Activated CD4-positive, alpha-beta memory T cell treated with anti-CD3 and anti-CD28 coated beads, Interleukin-2, amount 10 ng/mL, durations not matched to agents 7 days and 5 days (primary cell): ENCODE measurements at regions not wholly inside any gene's neighbourhood (a gene's known extent, or its start where the extent isn't known, plus 50 kb on each side); places are given as distances from the start of the nearest gene placed in this dataset.
"Not testable (repeated sequence)": the region's sequence is repeated elsewhere in the genome, so short reads cannot be mapped to it uniquely, and the experiment has no call there.

Experiments used
- CTCF ChIA-PET: fragments of 350-600 bp; sonication (Branson Sonifier 250); formaldehyde crosslinking; loops from one replicate; lab custom pipeline; 2021; ENCODE audit warnings: antibody characterized with exemption, inconsistent platforms; lab: Charles Lee
- POLR2A ChIA-PET: fragments of 350-600 bp; sonication (Branson Sonifier 250); formaldehyde crosslinking; loops from one replicate; lab custom pipeline; 2021; ENCODE audit warnings: antibody characterized with exemption; lab: Charles Lee
- DNase-seq: peaks from one replicate; pipeline ENCODE4 v3.0.0-alpha.2; 2020
- H3K27ac Mint-ChIP-seq: one replicate; pipeline ENCODE4 v1.8.0; 2021; ENCODE audit warnings: mild to moderate bottlenecking, mixed read lengths
- H3K27me3 Mint-ChIP-seq: one replicate; pipeline ENCODE4 v1.8.0; 2021; ENCODE audit warnings: mixed read lengths
- H3K36me3 Mint-ChIP-seq: one replicate; pipeline ENCODE4 v1.8.0; 2021; ENCODE audit warnings: low read depth, mixed read lengths
- H3K4me1 Mint-ChIP-seq: one replicate; pipeline ENCODE4 v1.8.0; 2021; ENCODE audit warnings: mixed read lengths
- H3K4me3 Mint-ChIP-seq: one replicate; pipeline ENCODE4 v1.8.0; 2021; ENCODE audit warnings: mild to moderate bottlenecking, mixed read lengths
- H3K9me3 Mint-ChIP-seq: one replicate; pipeline ENCODE4 v1.8.0; 2021; ENCODE audit warnings: mixed read lengths

DNA sequence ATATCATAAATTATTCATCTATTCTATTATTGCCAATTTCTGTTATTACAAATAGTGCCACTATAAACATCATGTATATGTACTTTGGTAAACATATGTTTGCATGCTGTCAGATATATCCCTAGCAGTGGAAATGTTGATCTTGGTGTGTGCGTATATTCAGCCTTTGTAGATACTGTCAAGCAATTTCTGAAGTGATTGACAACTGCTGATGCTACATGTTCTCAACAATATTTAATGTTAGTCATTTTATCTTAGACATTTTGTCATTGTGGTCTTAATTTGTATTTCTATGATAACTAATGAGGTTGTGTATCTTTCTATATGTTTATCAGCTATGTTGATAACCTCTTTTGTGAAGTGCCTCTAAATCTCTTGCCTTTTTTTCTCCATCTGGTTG lies 186.5 kb upstream of the NRG3 start:
- Mint-ChIP-seq H3K27ac (no peak overlapping the region), H3K36me3 (no peaks in the 10 kb centered on the region), H3K27me3 (no peaks in the 10 kb centered on the region), H3K4me3 (no peak overlapping the region), H3K9me3 (peaks cover 5% of the 10 kb centered on the region), H3K4me1 (no peaks in the 10 kb centered on the region)
- CTCF ChIA-PET = no interaction called here
- POLR2A ChIA-PET = no interaction called here
- no peak for DNase-seq

DNA sequence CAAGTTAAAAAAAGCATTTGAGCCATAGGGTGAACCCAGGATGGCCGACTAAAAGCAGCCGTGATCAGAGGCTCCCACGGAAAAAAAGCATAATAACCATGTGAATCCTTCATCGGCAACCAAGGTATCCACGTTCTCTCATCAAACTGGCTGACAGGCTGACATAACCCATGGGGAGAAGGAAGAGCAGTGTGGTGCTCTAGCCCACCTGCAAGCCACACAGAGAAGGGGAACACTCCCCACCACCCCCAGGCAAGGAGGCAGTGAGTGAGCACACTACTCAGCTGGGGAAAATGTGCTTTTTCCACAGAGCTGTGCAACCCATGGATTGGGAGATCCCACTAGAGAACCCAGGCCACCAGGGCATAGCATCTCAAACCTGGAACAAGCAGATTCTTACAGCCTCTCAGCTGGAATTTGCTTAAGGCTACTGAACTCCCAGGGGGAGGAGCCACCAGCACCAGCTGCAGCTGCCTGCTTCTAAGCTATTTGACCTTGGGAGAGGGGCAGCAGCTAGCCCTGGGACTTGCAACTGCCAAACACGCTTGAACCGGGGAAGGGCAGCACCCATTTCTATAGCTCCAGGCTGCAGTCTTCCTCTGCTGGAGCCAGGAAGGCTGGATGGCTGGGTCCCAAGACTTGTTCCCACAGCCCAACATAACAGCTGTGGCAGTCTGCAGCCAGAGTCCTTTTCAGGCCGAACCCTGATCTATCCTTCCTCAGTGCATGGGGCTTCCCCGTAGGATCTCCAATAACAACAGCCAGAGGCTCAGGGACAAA lies 178.2 kb upstream of the NRG3 start:
- POLR2A ChIA-PET = no interaction called here
- Mint-ChIP-seq H3K4me1 (no peaks in the 10 kb centered on the region), H3K27me3 (no peaks in the 10 kb centered on the region), H3K36me3 (no peaks in the 10 kb centered on the region), H3K27ac (no peak overlapping the region), H3K4me3 (no peak overlapping the region), H3K9me3 (peaks cover 21% of the 10 kb centered on the region)
- CTCF ChIA-PET = no interaction called here
- no peak for DNase-seq

DNA sequence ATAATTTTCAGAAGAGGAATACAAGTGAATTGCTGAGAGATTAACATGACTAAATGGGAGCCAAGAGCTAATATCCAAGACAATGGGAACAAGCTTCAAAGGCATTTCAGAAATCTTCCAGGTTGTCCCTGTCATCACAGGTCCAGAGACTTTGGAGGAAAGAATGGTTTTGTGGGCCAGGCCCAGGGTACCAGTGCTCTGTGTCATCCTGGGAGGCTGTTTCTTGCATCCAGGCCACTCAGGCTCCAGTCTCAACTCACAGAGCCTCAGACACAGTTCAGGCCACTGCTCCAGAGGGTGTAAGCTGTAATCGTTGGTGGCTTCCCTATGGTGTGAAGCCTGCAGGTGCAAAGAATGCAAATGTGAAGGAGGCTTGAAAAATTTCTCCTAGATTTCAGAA lies 170.4 kb upstream of the NRG3 start:
- ChIA-PET CTCF (no interaction called here), POLR2A (no interaction called here)
- no peak for DNase-seq
- Mint-ChIP-seq H3K27ac (no peak overlapping the region), H3K36me3 (no peaks in the 10 kb centered on the region), H3K9me3 (peaks cover 5% of the 10 kb centered on the region), H3K4me1 (no peaks in the 10 kb centered on the region), H3K27me3 (no peaks in the 10 kb centered on the region), H3K4me3 (no peak overlapping the region)

DNA sequence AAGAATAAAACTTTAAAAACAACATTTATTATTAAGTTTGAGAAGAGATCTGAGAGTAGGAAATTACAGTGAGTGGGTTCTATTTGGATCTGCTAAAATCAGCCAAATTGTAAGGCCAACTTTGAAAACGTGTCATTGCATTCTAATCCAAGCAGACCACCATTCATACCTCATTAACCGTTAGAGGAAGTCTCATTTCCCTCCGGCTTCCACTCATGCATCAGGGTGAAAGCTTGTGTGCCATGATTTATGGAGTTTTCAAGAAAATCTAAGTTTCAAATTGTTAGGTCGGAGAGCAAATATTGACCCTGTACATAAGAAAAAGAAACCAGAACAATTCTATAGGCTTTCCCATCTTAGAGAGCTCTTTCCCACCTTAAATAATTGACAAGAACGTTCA lies 166.6 kb upstream of the NRG3 start:
- no peak for DNase-seq
- H3K27ac Mint-ChIP-seq = no peak overlapping the region
- H3K4me3 Mint-ChIP-seq = no peak overlapping the region
- no peaks in the 10 kb centered on the region for H3K36me3 Mint-ChIP-seq
- H3K9me3 Mint-ChIP-seq = peaks cover 3% of the 10 kb centered on the region
- H3K4me1 Mint-ChIP-seq = no peaks in the 10 kb centered on the region
- ChIA-PET POLR2A (no interaction called here), CTCF (no interaction called here)
- no peaks in the 10 kb centered on the region for H3K27me3 Mint-ChIP-seq

DNA sequence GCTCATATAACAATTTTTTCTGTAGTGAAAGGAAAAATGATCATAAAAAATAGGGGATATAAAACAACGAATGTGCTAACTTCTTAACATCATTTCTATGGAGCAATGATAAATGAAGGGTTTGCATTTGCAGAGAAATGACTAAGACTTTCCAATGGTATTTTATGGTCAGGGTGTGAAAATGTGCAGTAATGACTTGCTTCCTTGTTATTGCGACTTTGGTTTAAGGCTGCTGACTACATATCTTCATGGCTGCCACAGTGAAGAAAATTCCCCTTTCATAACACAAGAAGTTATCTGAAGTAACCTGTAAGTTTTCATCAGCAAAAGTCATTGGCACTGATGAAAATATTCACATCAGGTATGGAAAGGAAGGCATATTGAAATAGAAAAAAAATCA lies 166.1 kb upstream of the NRG3 start:
- H3K9me3 Mint-ChIP-seq = peaks cover 2% of the 10 kb centered on the region
- no peak overlapping the region for H3K27ac Mint-ChIP-seq
- CTCF ChIA-PET = no interaction called here
- POLR2A ChIA-PET = no interaction called here
- DNase-seq = no peak
- H3K27me3 Mint-ChIP-seq = no peaks in the 10 kb centered on the region
- no peak overlapping the region for H3K4me3 Mint-ChIP-seq
- no peaks in the 10 kb centered on the region for H3K36me3 Mint-ChIP-seq
- H3K4me1 Mint-ChIP-seq = no peaks in the 10 kb centered on the region

DNA sequence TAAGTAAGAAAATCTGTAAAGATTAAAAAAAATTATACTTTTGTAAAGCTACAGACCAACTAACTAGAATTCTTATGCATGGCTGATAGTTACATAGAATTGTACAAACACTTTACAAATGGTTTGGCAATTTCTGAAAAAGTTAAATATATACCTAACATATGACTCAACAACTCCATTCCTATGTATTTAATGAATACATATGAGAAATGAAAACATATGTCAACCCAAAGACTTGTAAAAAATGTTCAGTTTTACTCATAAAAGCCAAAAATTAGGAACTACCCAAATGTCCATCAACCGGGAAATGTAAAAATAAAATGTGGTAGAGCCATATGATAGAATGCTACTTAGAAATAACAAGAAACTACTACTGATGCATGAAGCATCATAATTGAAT lies 152.6 kb upstream of the NRG3 start:
- ChIA-PET POLR2A (no interaction called here), CTCF (no interaction called here)
- H3K36me3 Mint-ChIP-seq = no peaks in the 10 kb centered on the region
- H3K27ac Mint-ChIP-seq = no peak overlapping the region
- no peak for DNase-seq
- H3K27me3 Mint-ChIP-seq = no peaks in the 10 kb centered on the region
- H3K9me3 Mint-ChIP-seq = no peaks in the 10 kb centered on the region
- no peak overlapping the region for H3K4me3 Mint-ChIP-seq
- H3K4me1 Mint-ChIP-seq = no peaks in the 10 kb centered on the region

DNA sequence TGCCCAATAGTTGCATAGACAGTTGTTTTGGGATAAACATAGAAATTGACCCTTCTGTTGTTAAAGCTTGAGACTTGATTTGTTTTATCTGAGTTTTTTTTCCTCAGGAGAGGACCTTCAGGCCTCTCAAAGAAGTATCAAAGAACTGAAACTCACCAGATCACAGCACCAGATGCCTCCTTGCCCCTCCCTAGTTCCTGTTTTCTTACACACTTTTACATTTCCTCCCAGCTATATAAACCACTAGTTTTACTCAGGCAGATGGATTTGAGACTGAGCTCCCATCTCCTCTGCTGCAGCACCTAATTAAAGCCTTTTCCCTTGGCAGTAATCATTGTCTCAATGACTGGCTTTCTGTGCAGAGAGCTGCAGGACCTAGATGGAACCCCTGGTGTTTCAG lies 150.6 kb upstream of the NRG3 start:
- ChIA-PET CTCF (no interaction called here), POLR2A (no interaction called here)
- H3K9me3 Mint-ChIP-seq = no peaks in the 10 kb centered on the region
- H3K36me3 Mint-ChIP-seq = no peaks in the 10 kb centered on the region
- no peak overlapping the region for H3K27ac Mint-ChIP-seq
- no peak overlapping the region for H3K4me3 Mint-ChIP-seq
- no peak for DNase-seq
- no peaks in the 10 kb centered on the region for H3K4me1 Mint-ChIP-seq
- no peaks in the 10 kb centered on the region for H3K27me3 Mint-ChIP-seq

DNA sequence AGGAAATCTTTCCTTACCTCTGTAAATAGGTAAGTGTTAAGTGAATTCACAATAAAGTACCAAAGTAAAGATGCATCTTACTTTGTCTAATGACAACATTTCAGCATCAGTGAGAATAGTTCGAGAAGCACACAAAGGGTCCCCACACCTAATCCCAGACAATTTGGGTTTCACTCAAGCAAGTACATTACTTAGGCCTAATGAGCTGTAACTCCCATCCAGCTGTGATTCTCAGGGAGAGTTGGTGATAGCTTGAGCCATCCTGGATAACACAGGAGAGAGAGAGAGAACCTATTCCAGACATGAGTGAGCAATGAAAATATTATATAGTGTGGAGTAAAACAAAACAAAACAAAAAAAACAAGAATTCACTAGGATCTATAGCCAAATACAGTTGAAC lies 149.1 kb upstream of the NRG3 start:
- Mint-ChIP-seq H3K4me1 (no peaks in the 10 kb centered on the region), H3K4me3 (no peak overlapping the region), H3K27me3 (no peaks in the 10 kb centered on the region), H3K27ac (no peak overlapping the region), H3K36me3 (no peaks in the 10 kb centered on the region), H3K9me3 (peaks cover 2% of the 10 kb centered on the region)
- ChIA-PET CTCF (no interaction called here), POLR2A (no interaction called here)
- no peak for DNase-seq

DNA sequence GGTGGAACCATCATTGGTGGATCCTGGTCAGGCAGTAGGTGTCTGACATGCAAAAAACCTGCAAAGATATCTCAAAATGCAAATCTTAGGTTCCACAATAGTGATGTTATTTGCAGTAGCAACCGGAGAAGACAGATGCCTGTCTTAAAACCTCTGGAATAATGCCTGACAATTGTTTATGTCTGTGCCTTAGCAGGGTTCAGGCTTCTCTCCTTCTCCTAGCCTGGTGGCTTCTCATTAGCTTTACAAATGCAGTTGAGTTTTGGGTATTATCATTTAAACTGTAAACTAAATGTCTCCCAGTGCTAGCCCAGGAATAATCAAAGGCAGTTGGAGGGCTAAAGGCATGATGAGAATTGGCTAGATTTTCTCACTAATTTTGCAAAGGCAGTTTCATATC lies 146.3 kb upstream of the NRG3 start:
- no peak for DNase-seq
- Mint-ChIP-seq H3K9me3 (peaks cover 2% of the 10 kb centered on the region), H3K4me1 (no peaks in the 10 kb centered on the region), H3K4me3 (no peak overlapping the region), H3K27ac (no peak overlapping the region), H3K27me3 (no peaks in the 10 kb centered on the region), H3K36me3 (no peaks in the 10 kb centered on the region)
- CTCF ChIA-PET = no interaction called here
- POLR2A ChIA-PET = no interaction called here

DNA sequence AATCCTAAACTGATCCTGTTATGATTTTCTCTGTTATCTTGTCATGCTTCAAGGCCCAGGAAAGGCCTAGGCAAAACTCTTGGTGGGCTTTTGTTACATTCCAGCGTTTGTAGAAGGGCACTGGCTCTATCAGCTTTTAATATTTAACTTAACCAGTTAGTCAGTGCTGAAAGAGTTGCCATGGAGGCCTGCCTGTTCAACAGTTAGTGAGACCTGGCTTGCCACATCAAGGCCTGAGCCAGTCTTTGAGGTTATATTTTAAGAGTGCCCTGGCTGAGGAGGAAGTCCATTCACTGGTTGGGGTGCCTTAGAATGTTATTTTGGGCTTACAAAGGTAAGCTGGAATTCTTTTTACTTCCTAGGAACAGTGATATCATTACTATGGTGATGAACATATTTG lies 144.1 kb upstream of the NRG3 start:
- Mint-ChIP-seq H3K27me3 (no peaks in the 10 kb centered on the region), H3K4me1 (no peaks in the 10 kb centered on the region), H3K36me3 (no peaks in the 10 kb centered on the region), H3K4me3 (no peak overlapping the region), H3K9me3 (peaks cover 2% of the 10 kb centered on the region), H3K27ac (no peak overlapping the region)
- ChIA-PET CTCF (no interaction called here), POLR2A (no interaction called here)
- no peak for DNase-seq

DNA sequence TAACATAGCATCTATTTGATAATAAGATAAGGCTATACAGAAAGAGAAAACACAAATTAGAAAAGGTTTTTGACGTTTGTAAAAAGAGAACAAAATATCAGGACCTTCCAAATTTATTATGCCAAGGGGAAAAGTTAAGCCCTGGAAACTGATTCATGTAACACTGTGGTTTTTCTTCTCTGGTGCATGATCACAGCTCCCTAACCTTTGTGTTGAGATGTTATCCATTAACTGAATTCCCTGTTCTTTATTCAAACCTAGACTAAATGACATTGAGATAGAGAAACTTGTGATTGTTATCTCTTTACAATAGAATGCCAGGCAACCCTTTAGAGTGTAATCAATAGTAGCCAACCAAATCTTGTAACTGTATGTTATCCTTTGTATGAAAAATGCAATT lies 141.5 kb upstream of the NRG3 start:
- CTCF ChIA-PET = no interaction called here
- Mint-ChIP-seq H3K36me3 (no peaks in the 10 kb centered on the region), H3K4me3 (no peak overlapping the region), H3K4me1 (no peaks in the 10 kb centered on the region), H3K9me3 (peaks cover 14% of the 10 kb centered on the region), H3K27me3 (no peaks in the 10 kb centered on the region), H3K27ac (no peak overlapping the region)
- POLR2A ChIA-PET = no interaction called here
- no peak for DNase-seq

DNA sequence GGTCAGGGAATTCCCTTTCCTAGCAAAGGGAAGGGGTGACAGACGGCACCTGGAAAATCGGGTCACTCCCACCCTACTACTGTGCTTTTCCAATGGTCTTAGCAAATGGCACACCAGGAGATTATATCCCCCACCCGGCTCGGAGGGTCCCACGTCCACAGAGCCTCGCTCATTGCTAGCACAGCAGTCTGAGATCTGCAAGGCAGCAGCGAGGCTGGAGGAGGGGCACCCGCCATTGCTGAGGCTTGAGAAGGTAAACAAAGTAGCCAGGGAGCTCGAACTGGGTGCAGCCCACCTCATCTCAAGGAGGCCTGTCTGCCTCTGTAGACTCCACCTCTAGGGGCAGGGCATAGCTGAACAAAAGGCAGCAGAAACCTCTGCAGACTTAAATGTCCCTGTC lies 139.8 kb upstream of the NRG3 start:
- H3K4me3 Mint-ChIP-seq, H3K27me3 Mint-ChIP-seq, H3K4me1 Mint-ChIP-seq, DNase-seq, POLR2A ChIA-PET, CTCF ChIA-PET, H3K27ac Mint-ChIP-seq, H3K36me3 Mint-ChIP-seq: not testable (repeated sequence)
- H3K9me3 Mint-ChIP-seq = peaks cover 19% of the 10 kb centered on the region

DNA sequence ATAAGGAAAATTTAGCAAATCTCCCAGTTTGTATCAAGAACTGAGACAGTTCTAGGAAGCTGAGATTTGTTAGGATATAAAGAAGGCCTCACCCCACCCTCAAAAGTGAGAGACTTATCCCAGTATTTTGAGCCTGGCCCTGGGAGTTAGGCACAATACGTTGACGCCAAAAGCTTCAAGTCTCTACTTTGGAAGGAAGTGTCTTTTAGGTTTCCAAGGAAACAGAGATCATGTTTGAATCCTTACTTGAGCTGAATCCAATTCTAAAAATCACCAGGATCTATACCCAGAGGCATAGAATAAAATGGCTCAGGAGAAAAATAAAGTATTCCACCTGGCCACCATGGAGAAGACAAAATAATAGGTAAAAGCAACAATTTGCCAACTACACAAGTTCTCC lies 115.9 kb upstream of the NRG3 start:
- CTCF ChIA-PET = no interaction called here
- Mint-ChIP-seq H3K27ac (no peak overlapping the region), H3K4me3 (no peak overlapping the region), H3K36me3 (no peaks in the 10 kb centered on the region), H3K9me3 (peaks cover 8% of the 10 kb centered on the region), H3K4me1 (no peaks in the 10 kb centered on the region), H3K27me3 (no peaks in the 10 kb centered on the region)
- DNase-seq = no peak
- POLR2A ChIA-PET = no interaction called here

DNA sequence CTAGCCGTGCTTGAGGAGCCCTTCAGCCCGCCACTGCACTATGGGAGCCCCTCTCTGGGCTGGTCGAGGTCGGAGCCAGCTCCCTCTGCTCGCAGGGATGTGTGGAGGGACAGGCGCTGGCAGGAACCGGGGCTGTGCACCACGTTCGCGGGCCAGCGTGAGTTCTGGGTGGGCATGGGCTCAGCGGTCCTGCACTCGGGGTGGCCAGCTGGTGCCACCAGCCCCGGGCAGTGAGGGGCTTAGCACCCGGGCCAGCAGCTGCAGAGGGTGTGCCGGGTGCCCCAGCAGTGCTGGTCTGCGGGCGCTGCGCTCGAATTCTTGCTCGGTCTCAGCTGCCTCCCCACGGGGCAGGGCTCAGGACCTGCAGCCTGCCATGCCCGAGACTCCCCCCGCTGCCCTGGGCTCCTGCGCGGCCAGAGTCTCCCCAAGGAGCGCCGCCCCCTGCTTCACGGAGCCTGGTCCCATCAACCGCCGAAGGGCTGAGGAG lies 90.8 kb upstream of the NRG3 start:
- no peak for DNase-seq
- H3K27me3 Mint-ChIP-seq = no peaks in the 10 kb centered on the region
- H3K36me3 Mint-ChIP-seq = no peaks in the 10 kb centered on the region
- no peak overlapping the region for H3K4me3 Mint-ChIP-seq
- ChIA-PET POLR2A (no interaction called here), CTCF (no interaction called here)
- H3K27ac Mint-ChIP-seq = no peak overlapping the region
- peaks cover 2% of the 10 kb centered on the region for H3K9me3 Mint-ChIP-seq
- no peaks in the 10 kb centered on the region for H3K4me1 Mint-ChIP-seq
